NCI-H2029 (cell line): ENCODE measurements at regions not wholly inside any gene's neighbourhood (a gene's known extent, or its start where the extent isn't known, plus 50 kb on each side); places are given as distances from the start of the nearest gene placed in this dataset.

Experiments used
- DNase-seq: peaks from one replicate; lab custom pipeline; 2025; lab: John Stamatoyannopoulos, UW

GRCh38 chr7:25982684-25983083 is 169.3 kb upstream of the NFE2L3 start:
- DNase-seq, result no peak

GRCh38 chr7:25985196-25985595 is 166.8 kb upstream of the NFE2L3 start:
- no peak for DNase-seq

GRCh38 chr7:25988640-25989039 is 163.4 kb upstream of the NFE2L3 start:
- no peak for DNase-seq

- DNase-seq, result peak; percentile 9
Observed at GRCh38 chr7:25989140-25989705, 162.8 kb upstream of the NFE2L3 start.

- peak; percentile 24 for DNase-seq
Observed at GRCh38 chr7:25994433-25994994, 157.5 kb upstream of the NFE2L3 start.

GRCh38 chr7:25995216-25995615 is 156.8 kb upstream of the NFE2L3 start:
- DNase-seq, result no peak

- peak; percentile 27 for DNase-seq
Observed at GRCh38 chr7:25996006-25996408, 156.0 kb upstream of the NFE2L3 start.

- no peak for DNase-seq
Observed at GRCh38 chr7:25998499-25998898, 153.5 kb upstream of the NFE2L3 start.

GRCh38 chr7:26000841-26001240 is 151.2 kb upstream of the NFE2L3 start:
- DNase-seq, result no peak

GRCh38 chr7:26001662-26002244 is 150.2 kb upstream of the NFE2L3 start:
- DNase-seq, result no peak

GRCh38 chr7:26005683-26006410 is 146.2 kb upstream of the NFE2L3 start:
- no peak for DNase-seq

GRCh38 chr7:26006426-26006825 is 145.6 kb upstream of the NFE2L3 start:
- no peak for DNase-seq

- no peak for DNase-seq
Observed at GRCh38 chr7:26007510-26007909, 144.5 kb upstream of the NFE2L3 start.

GRCh38 chr7:26008428-26008827 is 143.6 kb upstream of the NFE2L3 start:
- DNase-seq, result no peak

GRCh38 chr7:26011039-26011696 is 140.8 kb upstream of the NFE2L3 start:
- DNase-seq, result no peak

- DNase-seq, result peak; percentile 93
Observed at GRCh38 chr7:26013551-26014083, 138.4 kb upstream of the NFE2L3 start.

GRCh38 chr7:26022982-26023381 is 129.0 kb upstream of the NFE2L3 start:
- DNase-seq, result no peak

GRCh38 chr7:26029911-26030310 is 122.1 kb upstream of the NFE2L3 start:
- no peak for DNase-seq

- no peak for DNase-seq
Observed at GRCh38 chr7:26034391-26034790, 117.6 kb upstream of the NFE2L3 start.

- DNase-seq, result no peak
Observed at GRCh38 chr7:26035552-26035951, 116.4 kb upstream of the NFE2L3 start.

GRCh38 chr7:26036092-26036491 is 115.9 kb upstream of the NFE2L3 start:
- DNase-seq, result no peak

GRCh38 chr7:26038201-26038990 is 113.6 kb upstream of the NFE2L3 start:
- no peak for DNase-seq
